ENCODE measurements at regions not wholly inside any gene's neighbourhood (a gene's known extent, or its start where the extent isn't known, plus 50 kb on each side); places are given as distances from the start of the nearest gene placed in this dataset.

DNA sequence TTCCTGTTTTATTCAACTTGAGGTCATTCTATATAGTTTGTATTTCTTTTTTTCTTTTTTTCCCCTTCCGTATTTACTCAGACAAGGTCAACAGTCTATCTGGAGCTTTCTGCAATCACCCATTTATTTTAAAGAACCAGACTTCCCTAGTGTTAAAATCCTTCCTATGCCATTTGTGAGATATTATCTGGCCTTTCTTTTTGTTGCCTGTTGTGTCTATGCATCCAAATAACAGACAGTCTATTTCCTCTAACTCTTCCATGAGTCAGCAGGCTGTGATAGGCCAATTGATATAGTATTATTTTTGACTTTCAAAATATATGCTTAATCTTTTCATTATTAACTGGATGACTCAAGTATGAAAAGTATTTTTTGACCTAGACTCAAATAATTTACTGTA, 291.2 kb upstream of the PTPRD start:
- H3F3A ChIP-seq (ENCODE audit: insufficient read depth, low read length), result no peaks in the 10 kb centered on the region
- TF ChIP-seq EZH2 (optimal IDR thresholded peaks at IDR 0.05; ENCODE audit: low read depth, low read length) (no peak), EZH2phosphoT487 (IDR thresholded peaks at IDR 0.05; ENCODE audit: low read length) (no peak)
- TF ChIP-seq, protein P1, sequence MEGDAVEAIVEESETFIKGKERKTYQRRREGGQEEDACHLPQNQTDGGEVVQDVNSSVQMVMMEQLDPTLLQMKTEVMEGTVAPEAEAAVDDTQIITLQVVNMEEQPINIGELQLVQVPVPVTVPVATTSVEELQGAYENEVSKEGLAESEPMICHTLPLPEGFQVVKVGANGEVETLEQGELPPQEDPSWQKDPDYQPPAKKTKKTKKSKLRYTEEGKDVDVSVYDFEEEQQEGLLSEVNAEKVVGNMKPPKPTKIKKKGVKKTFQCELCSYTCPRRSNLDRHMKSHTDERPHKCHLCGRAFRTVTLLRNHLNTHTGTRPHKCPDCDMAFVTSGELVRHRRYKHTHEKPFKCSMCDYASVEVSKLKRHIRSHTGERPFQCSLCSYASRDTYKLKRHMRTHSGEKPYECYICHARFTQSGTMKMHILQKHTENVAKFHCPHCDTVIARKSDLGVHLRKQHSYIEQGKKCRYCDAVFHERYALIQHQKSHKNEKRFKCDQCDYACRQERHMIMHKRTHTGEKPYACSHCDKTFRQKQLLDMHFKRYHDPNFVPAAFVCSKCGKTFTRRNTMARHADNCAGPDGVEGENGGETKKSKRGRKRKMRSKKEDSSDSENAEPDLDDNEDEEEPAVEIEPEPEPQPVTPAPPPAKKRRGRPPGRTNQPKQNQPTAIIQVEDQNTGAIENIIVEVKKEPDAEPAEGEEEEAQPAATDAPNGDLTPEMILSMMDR (IDR thresholded peaks at IDR 0.05; ENCODE audit: low read length), result no peak
- no peak overlapping the region for H3K27ac ChIP-seq (ENCODE audit: low read length)
- no peaks in the 10 kb centered on the region for H3K9me3 ChIP-seq (replicated peaks; ENCODE audit: insufficient read depth, low read length)
- H3K9ac ChIP-seq (ENCODE audit: low read length), result no peak overlapping the region
- H2AFZ ChIP-seq (ENCODE audit: low read length), result no peak overlapping the region
- H3K4me3 ChIP-seq (ENCODE audit: low read length), result no peak overlapping the region
- no peak for DNase-seq
- H3K4me1 ChIP-seq (ENCODE audit: low read length), result no peaks in the 10 kb centered on the region
- no peaks in the 10 kb centered on the region for H3K9me2 ChIP-seq (replicated peaks; ENCODE audit: insufficient read depth, low read length)
- H3K27me3 ChIP-seq (replicated peaks; ENCODE audit: insufficient read depth, low read length), result no peaks in the 10 kb centered on the region
- no peak overlapping the region for H3K4me2 ChIP-seq (ENCODE audit: low read depth, low read length)
- H3K36me3 ChIP-seq (replicated peaks; ENCODE audit: insufficient read depth, low read length), result no peaks in the 10 kb centered on the region
- H3K79me2 ChIP-seq (ENCODE audit: low read length), result no peaks in the 10 kb centered on the region
- H4K20me1 ChIP-seq (ENCODE audit: insufficient read depth, low read length), result no peaks in the 10 kb centered on the region

DNA sequence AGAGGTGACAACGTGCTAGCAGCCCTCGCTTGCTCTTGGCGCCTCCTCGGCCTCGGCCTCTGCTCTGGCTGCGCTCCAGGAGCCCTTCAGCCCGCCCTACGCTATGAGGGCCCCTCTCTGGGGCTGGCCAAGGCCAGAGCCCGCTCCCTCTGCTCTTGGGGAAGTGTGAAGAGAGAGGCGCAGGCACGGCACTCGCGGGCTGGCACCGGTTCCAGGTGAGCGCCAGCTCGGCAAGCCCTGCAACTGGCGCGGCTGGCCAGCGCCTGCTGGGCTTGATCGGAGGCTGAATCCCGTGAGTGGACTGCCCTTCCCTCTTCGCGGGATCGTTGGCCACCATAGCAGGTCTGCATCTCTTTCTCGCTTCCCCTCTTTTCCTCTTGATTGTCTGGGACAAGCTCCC, 298.0 kb upstream of the PTPRD start:
- no peak for TF ChIP-seq EZH2 (optimal IDR thresholded peaks at IDR 0.05; ENCODE audit: low read depth, low read length)
- TF ChIP-seq, protein P1 (IDR thresholded peaks at IDR 0.05; ENCODE audit: low read length), result no peak
- TF ChIP-seq EZH2phosphoT487 (IDR thresholded peaks at IDR 0.05; ENCODE audit: low read length), result no peak
- no peaks in the 10 kb centered on the region for H3K9me2 ChIP-seq (replicated peaks; ENCODE audit: insufficient read depth, low read length)
- no peaks in the 10 kb centered on the region for H3F3A ChIP-seq (ENCODE audit: insufficient read depth, low read length)
- H3K9ac ChIP-seq (ENCODE audit: low read length), result no peak overlapping the region
- no peak overlapping the region for H3K27ac ChIP-seq (ENCODE audit: low read length)
- H2AFZ ChIP-seq (ENCODE audit: low read length), result no peak overlapping the region
- no peaks in the 10 kb centered on the region for H3K79me2 ChIP-seq (ENCODE audit: low read length)
- H3K4me1 ChIP-seq (ENCODE audit: low read length), result no peaks in the 10 kb centered on the region
- H3K36me3 ChIP-seq (replicated peaks; ENCODE audit: insufficient read depth, low read length), result no peaks in the 10 kb centered on the region
- no peaks in the 10 kb centered on the region for H3K27me3 ChIP-seq (replicated peaks; ENCODE audit: insufficient read depth, low read length)
- H4K20me1 ChIP-seq (ENCODE audit: insufficient read depth, low read length), result no peaks in the 10 kb centered on the region
- no peak for DNase-seq
- no peaks in the 10 kb centered on the region for H3K9me3 ChIP-seq (replicated peaks; ENCODE audit: insufficient read depth, low read length)
- H3K4me2 ChIP-seq (ENCODE audit: low read depth, low read length), result no peak overlapping the region
- no peak overlapping the region for H3K4me3 ChIP-seq (ENCODE audit: low read length)

DNA sequence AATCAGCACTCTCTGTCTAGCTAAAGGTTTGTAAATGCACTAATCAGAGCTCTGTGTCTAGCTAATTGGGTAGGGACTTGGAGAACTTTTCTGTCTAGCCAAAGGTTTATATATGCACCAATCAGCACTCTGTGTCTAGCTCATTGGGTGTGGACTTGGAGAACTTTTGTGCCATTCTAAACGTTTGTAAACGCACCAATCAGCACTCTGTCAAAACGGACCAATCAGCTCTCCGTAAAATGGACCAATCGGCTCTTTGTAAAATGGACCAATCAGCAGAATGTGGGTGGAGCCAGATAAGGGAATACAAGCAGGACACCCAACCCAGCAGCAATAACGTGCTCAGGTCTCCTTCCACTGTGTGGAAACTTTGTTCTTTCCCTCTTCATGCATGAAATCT, 298.6 kb upstream of the PTPRD start:
- no peak overlapping the region for H3K4me3 ChIP-seq (ENCODE audit: low read length)
- no peaks in the 10 kb centered on the region for H3F3A ChIP-seq (ENCODE audit: insufficient read depth, low read length)
- no peaks in the 10 kb centered on the region for H3K27me3 ChIP-seq (replicated peaks; ENCODE audit: insufficient read depth, low read length)
- H3K9ac ChIP-seq (ENCODE audit: low read length), result no peak overlapping the region
- no peak overlapping the region for H3K4me2 ChIP-seq (ENCODE audit: low read depth, low read length)
- no peak overlapping the region for H2AFZ ChIP-seq (ENCODE audit: low read length)
- TF ChIP-seq EZH2phosphoT487 (IDR thresholded peaks at IDR 0.05; ENCODE audit: low read length), result no peak
- no peak for TF ChIP-seq EZH2 (optimal IDR thresholded peaks at IDR 0.05; ENCODE audit: low read depth, low read length)
- TF ChIP-seq, protein P1 (IDR thresholded peaks at IDR 0.05; ENCODE audit: low read length), result no peak
- no peaks in the 10 kb centered on the region for H3K79me2 ChIP-seq (ENCODE audit: low read length)
- no peaks in the 10 kb centered on the region for H4K20me1 ChIP-seq (ENCODE audit: insufficient read depth, low read length)
- H3K27ac ChIP-seq (ENCODE audit: low read length), result no peak overlapping the region
- DNase-seq, result no peak
- H3K36me3 ChIP-seq (replicated peaks; ENCODE audit: insufficient read depth, low read length), result no peaks in the 10 kb centered on the region
- no peaks in the 10 kb centered on the region for H3K9me3 ChIP-seq (replicated peaks; ENCODE audit: insufficient read depth, low read length)
- H3K4me1 ChIP-seq (ENCODE audit: low read length), result no peaks in the 10 kb centered on the region
- H3K9me2 ChIP-seq (replicated peaks; ENCODE audit: insufficient read depth, low read length), result no peaks in the 10 kb centered on the region

Data from MM.1S (cell line).